DOHH2 (cell line): ENCODE measurements at regions not wholly inside any gene's neighbourhood (a gene's known extent, or its start where the extent isn't known, plus 50 kb on each side); places are given as distances from the start of the nearest gene placed in this dataset.

Source experiments
- H3F3A ChIP-seq: fragments of 200-600 bp; sonication (generic), shearing (Covaris generic); 2 replicates; pipeline ENCODE4 v1.6.0; 2016; ENCODE audit warnings: antibody characterized with exemption, mild to moderate bottlenecking; ENCODE audit not compliant: control insufficient read depth, insufficient read depth
- H3K27ac ChIP-seq: fragments of 200-600 bp; sonication (generic); 2 replicates; pipeline ENCODE4 v1.5.1; 2014; ENCODE audit warnings: low read depth, mild to moderate bottlenecking, low read length, moderate library complexity
- H3K27me3 ChIP-seq: fragments of 200-600 bp; sonication (generic); 2 replicates; pipeline ENCODE4 v1.6.1; 2014; ENCODE audit warnings: mild to moderate bottlenecking, low read length, mixed read lengths; ENCODE audit not compliant: control insufficient read depth
- H3K36me3 ChIP-seq: fragments of 200-600 bp; sonication (generic); 2 replicates; pipeline ENCODE4 v1.6.1; 2014; ENCODE audit warnings: mild to moderate bottlenecking, low read length, moderate library complexity, mixed read lengths; ENCODE audit not compliant: control insufficient read depth
- H3K4me1 ChIP-seq: fragments of 200-600 bp; sonication (generic); 2 replicates; pipeline ENCODE4 v1.6.1; 2014; ENCODE audit warnings: mild to moderate bottlenecking, low read length, mixed read lengths; ENCODE audit not compliant: control insufficient read depth
- H3K4me2 ChIP-seq: fragments of 200-600 bp; sonication (generic); 2 replicates; pipeline ENCODE4 v1.6.0; 2014; ENCODE audit warnings: mild to moderate bottlenecking, low read length, moderate library complexity
- H3K4me3 ChIP-seq: fragments of 200-600 bp; sonication (generic); 2 replicates; pipeline ENCODE4 v1.5.1; 2014; ENCODE audit warnings: mild to moderate bottlenecking, low read length, mixed read lengths
- H3K79me2 ChIP-seq: fragments of 200-600 bp; sonication (generic); 2 replicates; pipeline ENCODE4 v1.6.1; 2014; ENCODE audit warnings: mild to moderate bottlenecking, low read length, mixed read lengths; ENCODE audit not compliant: control insufficient read depth
- H3K9me2 ChIP-seq: fragments of 200-600 bp; sonication (generic); replicated peaks from 2 replicates; pipeline ENCODE4 v1.6.1; 2014; ENCODE audit warnings: mild to moderate bottlenecking, low read length, mixed read lengths; ENCODE audit not compliant: control insufficient read depth
- H3K9me3 ChIP-seq: fragments of 200-600 bp; sonication (generic); 2 replicates; pipeline ENCODE4 v1.6.1; 2014; ENCODE audit warnings: antibody characterized with exemption, low read length, mixed read lengths; ENCODE audit not compliant: control insufficient read depth, insufficient read depth
- H4K20me1 ChIP-seq: fragments of 200-600 bp; sonication (generic); 2 replicates; pipeline ENCODE4 v1.6.0; 2014; ENCODE audit warnings: low read depth, mild to moderate bottlenecking, antibody characterized with exemption, low read length, moderate library complexity; ENCODE audit not compliant: control insufficient read depth, insufficient read depth
- CTCF ChIP-seq: fragments of 200-600 bp; sonication (generic); IDR thresholded peaks from one replicate; pipeline ENCODE4 v1.5.1; 2014; ENCODE audit warnings: antibody characterized with exemption, mild to moderate bottlenecking, low read depth, low read length; ENCODE audit not compliant: poor library complexity, severe bottlenecking
- EZH2phosphoT487 ChIP-seq: fragments of 200-600 bp; sonication (generic); IDR thresholded peaks from 2 replicates; pipeline ENCODE4 v1.6.1; 2017; ENCODE audit warnings: borderline replicate concordance, mild to moderate bottlenecking, antibody characterized with exemption, low read length, moderate library complexity, mixed read lengths

- no peaks in the 10 kb centered on the region for H4K20me1 ChIP-seq
Measured at GRCh38 chr5:74285675-74286280, 354.8 kb downstream of the ENC1 start.

GRCh38 chr5:74282490-74282889 lies 358.0 kb downstream of the ENC1 start:
- no peaks in the 10 kb centered on the region for H3K36me3 ChIP-seq
- no peaks in the 10 kb centered on the region for H4K20me1 ChIP-seq
- H3K27ac ChIP-seq = no peak overlapping the region
- no peaks in the 10 kb centered on the region for H3K9me3 ChIP-seq
- H3K27me3 ChIP-seq = no peaks in the 10 kb centered on the region
- TF ChIP-seq EZH2phosphoT487 (no peak), CTCF (no peak)
- H3F3A ChIP-seq = no peaks in the 10 kb centered on the region
- no peaks in the 10 kb centered on the region for H3K79me2 ChIP-seq
- H3K9me2 ChIP-seq = no peaks in the 10 kb centered on the region
- no peak overlapping the region for H3K4me2 ChIP-seq
- H3K4me3 ChIP-seq = no peak overlapping the region
- no peaks in the 10 kb centered on the region for H3K4me1 ChIP-seq

More at GRCh38 chr5:74285675-74286280, 354.8 kb downstream of the ENC1 start:
- H3K4me2 ChIP-seq = no peak overlapping the region
- H3K9me3 ChIP-seq = no peaks in the 10 kb centered on the region
- no peaks in the 10 kb centered on the region for H3F3A ChIP-seq
- H3K79me2 ChIP-seq = no peaks in the 10 kb centered on the region
- H3K4me3 ChIP-seq = no peak overlapping the region
- no peaks in the 10 kb centered on the region for H3K4me1 ChIP-seq
- H3K36me3 ChIP-seq = no peaks in the 10 kb centered on the region
- H3K9me2 ChIP-seq = no peaks in the 10 kb centered on the region
- H3K27me3 ChIP-seq = no peaks in the 10 kb centered on the region
- TF ChIP-seq EZH2phosphoT487 (no peak), CTCF (no peak)
- no peak overlapping the region for H3K27ac ChIP-seq

DNA sequence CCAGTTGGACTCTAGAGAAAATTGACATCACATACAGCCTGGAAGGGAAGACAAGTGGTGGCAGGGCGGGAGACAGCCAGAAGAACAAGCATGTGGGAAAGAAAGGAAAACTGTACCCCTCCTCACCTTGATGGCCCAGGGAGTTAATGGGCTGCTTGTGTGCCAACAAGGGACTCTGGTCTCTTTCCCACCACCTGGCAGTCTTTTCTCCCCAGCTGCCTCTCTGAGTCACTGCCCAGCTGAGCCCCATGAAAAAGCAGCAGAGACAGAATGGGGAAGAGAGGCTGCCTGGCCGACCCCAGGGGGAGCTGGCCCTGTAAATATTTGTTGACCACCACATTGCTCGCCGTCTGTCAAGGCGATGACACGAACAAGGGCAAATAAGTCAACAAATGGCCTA lies 359.4 kb downstream of the ENC1 start:
- Histone ChIP-seq H3K9me3 (no peaks in the 10 kb centered on the region), H3K27me3 (no peaks in the 10 kb centered on the region), H3K4me3 (no peak overlapping the region), H3K36me3 (no peaks in the 10 kb centered on the region), H3K9me2 (no peaks in the 10 kb centered on the region), H4K20me1 (no peaks in the 10 kb centered on the region), H3K79me2 (no peaks in the 10 kb centered on the region), H3F3A (no peaks in the 10 kb centered on the region), H3K27ac (no peak overlapping the region), H3K4me1 (no peaks in the 10 kb centered on the region), H3K4me2 (no peak overlapping the region)
- TF ChIP-seq CTCF (no peak), EZH2phosphoT487 (no peak)
